Stimulated activated CD4-positive, alpha-beta T cell treated with anti-CD3 and anti-CD28 coated beads, TNF-alpha, amount 100 ng/mL, for 48 hours (primary cell): ENCODE measurements at regions not wholly inside any gene's neighbourhood (a gene's known extent, or its start where the extent isn't known, plus 50 kb on each side); places are given as distances from the start of the nearest gene placed in this dataset.
"Not testable (repeated sequence)": the region's sequence is repeated elsewhere in the genome, so short reads cannot be mapped to it uniquely, and the experiment has no call there.

Experiments used
- DNase-seq, 3 donors: peaks; one replicate each; pipeline ENCODE4 v3.0.0-alpha.2; 2020; ENCODE audit warnings: low read depth in 3 of 3

GRCh38 chr14:81955123-81955522 lies 421.5 kb upstream of the SEL1L start:
- DNase-seq: no peak

- DNase-seq: no peak
These were observed 427.1 kb upstream of the SEL1L start for GRCh38 chr14:81960781-81961180.

- no peak for DNase-seq
These were observed 430.2 kb upstream of the SEL1L start for GRCh38 chr14:81963846-81964245.

GRCh38 chr14:81970307-81970706 lies 436.7 kb upstream of the SEL1L start:
- no peak for DNase-seq

- no peak for DNase-seq
These were observed 438.3 kb upstream of the SEL1L start for GRCh38 chr14:81971911-81972310.

- no peak for DNase-seq
These were observed 438.9 kb upstream of the SEL1L start for GRCh38 chr14:81972601-81973000.

GRCh38 chr14:81974543-81974942 lies 440.9 kb upstream of the SEL1L start:
- DNase-seq: no peak

- no peak for DNase-seq
These were observed 447.1 kb upstream of the SEL1L start for GRCh38 chr14:81980601-81981306.

GRCh38 chr14:81981307-81981675 lies 447.6 kb upstream of the SEL1L start:
- no peak for DNase-seq

- no peak for DNase-seq
These were observed 448.4 kb upstream of the SEL1L start for GRCh38 chr14:81982046-81982445.

GRCh38 chr14:81986005-81986404 lies 452.4 kb upstream of the SEL1L start:
- DNase-seq: no peak

- DNase-seq: no peak
These were observed 455.6 kb upstream of the SEL1L start for GRCh38 chr14:81989211-81989610.

- peak in 2 of 3 donors; percentile 22 to 31 for DNase-seq
These were observed 456.7 kb upstream of the SEL1L start for GRCh38 chr14:81990312-81990761.

GRCh38 chr14:81991998-81992397 lies 458.3 kb upstream of the SEL1L start:
- DNase-seq: no peak

GRCh38 chr14:81993432-81993831 lies 459.8 kb upstream of the SEL1L start:
- DNase-seq: no peak

GRCh38 chr14:82003426-82003825 lies 469.8 kb upstream of the SEL1L start:
- no peak for DNase-seq

GRCh38 chr14:82009076-82009475 lies 475.4 kb upstream of the SEL1L start:
- no peak for DNase-seq

- no peak for DNase-seq
These were observed 476.3 kb upstream of the SEL1L start for GRCh38 chr14:82009993-82010392.

- DNase-seq: no peak
These were observed 477.8 kb upstream of the SEL1L start for GRCh38 chr14:82011460-82011859.

GRCh38 chr14:82029038-82029437 lies 495.4 kb upstream of the SEL1L start:
- DNase-seq: no peak

GRCh38 chr14:82035397-82035796 lies 501.7 kb upstream of the SEL1L start:
- no peak for DNase-seq

GRCh38 chr14:82038066-82038465 lies 504.4 kb upstream of the SEL1L start:
- not testable (repeated sequence) for DNase-seq

- DNase-seq: no peak
These were observed 511.7 kb upstream of the SEL1L start for GRCh38 chr14:82045339-82045738.
